Common myeloid progenitor, CD34-positive (primary cell): ENCODE measurements at regions not wholly inside any gene's neighbourhood (a gene's known extent, or its start where the extent isn't known, plus 50 kb on each side); places are given as distances from the start of the nearest gene placed in this dataset.

Experiments
- CTCF ChIA-PET: fragments of 350-600 bp; sonication (Branson Sonifier 250); formaldehyde crosslinking; loops from one replicate; lab custom pipeline; 2021; ENCODE audit warnings: antibody characterized with exemption; lab: Charles Lee
- POLR2A ChIA-PET: fragments of 350-600 bp; sonication (Branson Sonifier 250); formaldehyde crosslinking; loops from one replicate; lab custom pipeline; 2021; ENCODE audit warnings: antibody characterized with exemption; lab: Charles Lee
- DNase-seq, 3 donors: peaks; one replicate each; pipeline versions ENCODE4 v3.0.0 to v3.0.0-alpha.2; 2013
- H3K27ac ChIP-seq, 2 experiments: 1 replicate in 1 of 2; 2 replicates in 1 of 2; pipeline ENCODE4 v1.7.0; 2013; ENCODE audit warnings: inconsistent platforms in 2 of 2, low read length in 2 of 2, mild to moderate bottlenecking in 2 of 2, low read depth in 1 of 2, moderate library complexity in 1 of 2; ENCODE audit not compliant: severe bottlenecking in 2 of 2, insufficient read depth in 1 of 2, poor library complexity in 1 of 2
- H3K27me3 ChIP-seq, 5 experiments: replicated peaks in 2 of 5; 1 replicate in 3 of 5; 2 replicates in 2 of 5; pipeline versions ENCODE4 v1.6.1 to v1.7.0; 2013; ENCODE audit warnings: low read length in 4 of 5, mild to moderate bottlenecking in 2 of 5, moderate library complexity in 2 of 5, inconsistent platforms in 1 of 5; ENCODE audit not compliant: insufficient read depth in 5 of 5, control insufficient read depth in 4 of 5
- H3K36me3 ChIP-seq, 4 experiments: 1 replicate in 2 of 4; 2 replicates in 2 of 4; pipeline versions ENCODE4 v1.6.1 to v1.7.0; 2013; ENCODE audit warnings: low read length in 3 of 4, control low read depth in 1 of 4, mild to moderate bottlenecking in 1 of 4; ENCODE audit not compliant: control insufficient read depth in 4 of 4, insufficient read depth in 4 of 4
- H3K4me1 ChIP-seq, 4 experiments: 1 replicate in 3 of 4; 2 replicates in 1 of 4; pipeline versions ENCODE4 v1.6.1 to v1.7.1; 2013; ENCODE audit warnings: low read length in 3 of 4, mild to moderate bottlenecking in 3 of 4, control low read depth in 1 of 4, inconsistent platforms in 1 of 4, moderate library complexity in 1 of 4; ENCODE audit not compliant: control insufficient read depth in 4 of 4, insufficient read depth in 4 of 4; ENCODE audit errors: control extremely low read depth in 1 of 4
- H3K4me3 ChIP-seq, 7 experiments: 1 replicate in 4 of 7; 2 replicates in 3 of 7; pipeline versions ENCODE4 v1.5.1 to v1.7.0; 2013; ENCODE audit warnings: mild to moderate bottlenecking in 7 of 7, low read length in 6 of 7, moderate library complexity in 6 of 7, inconsistent platforms in 2 of 7, low read depth in 2 of 7, control low read depth in 1 of 7; ENCODE audit not compliant: insufficient read depth in 4 of 7, control insufficient read depth in 1 of 7; ENCODE audit errors: extremely low read depth in 1 of 7
- H3K9me3 ChIP-seq, 5 experiments: 1 replicate in 4 of 5; 2 replicates in 1 of 5; pipeline versions ENCODE4 v1.6.1 to v1.7.1; 2013; ENCODE audit warnings: low read length in 4 of 5, mild to moderate bottlenecking in 2 of 5, inconsistent platforms in 1 of 5, low read depth in 1 of 5, moderate library complexity in 1 of 5; ENCODE audit not compliant: control insufficient read depth in 4 of 5, insufficient read depth in 2 of 5; ENCODE audit errors: control extremely low read depth in 1 of 5
- WGBS: methylation state at CpG from one replicate; pipeline ENCODE4 v1.1.5; 2013; ENCODE audit not compliant: insufficient coverage; 5-methylcytosine and 5-hydroxymethylcytosine counted together

- Histone ChIP-seq H3K9me3 (no peaks in the 10 kb centered on the region), H3K4me1 (peaks cover 0 to 20% (median 6%) of the 10 kb centered on the region in 4 experiments), H3K36me3 (no peaks in the 10 kb centered on the region), H3K4me3 (no peak overlapping the region), H3K27ac (no peak overlapping the region), H3K27me3 (no peaks in the 10 kb centered on the region)
- ChIA-PET POLR2A (interaction anchor here (1.0 kb wide), 1 partner anchor 20 kb away, joined by 3 read pairs; no protein-coding TSS in a partner anchor), CTCF (interaction anchor here (0.9 kb wide), 1 partner anchor 19 kb away, joined by 4 read pairs; no protein-coding TSS in a partner anchor)
- DNase-seq = no peak
These were observed 87.1 kb downstream of the ARF6 start for GRCh38 chr14:49980027-49980426.

GRCh38 chr14:49982082-49982481 is 89.2 kb downstream of the ARF6 start:
- POLR2A ChIA-PET = no interaction called here
- Histone ChIP-seq H3K4me3 (no peak overlapping the region), H3K36me3 (no peaks in the 10 kb centered on the region), H3K27me3 (no peaks in the 10 kb centered on the region), H3K9me3 (no peaks in the 10 kb centered on the region), H3K4me1 (peaks cover 0 to 13% (median 5%) of the 10 kb centered on the region in 4 experiments), H3K27ac (no peak overlapping the region)
- 98% methylated on average over 5 of the region's 7 CpGs for WGBS
- CTCF ChIA-PET = no interaction called here
- no peak for DNase-seq

DNA sequence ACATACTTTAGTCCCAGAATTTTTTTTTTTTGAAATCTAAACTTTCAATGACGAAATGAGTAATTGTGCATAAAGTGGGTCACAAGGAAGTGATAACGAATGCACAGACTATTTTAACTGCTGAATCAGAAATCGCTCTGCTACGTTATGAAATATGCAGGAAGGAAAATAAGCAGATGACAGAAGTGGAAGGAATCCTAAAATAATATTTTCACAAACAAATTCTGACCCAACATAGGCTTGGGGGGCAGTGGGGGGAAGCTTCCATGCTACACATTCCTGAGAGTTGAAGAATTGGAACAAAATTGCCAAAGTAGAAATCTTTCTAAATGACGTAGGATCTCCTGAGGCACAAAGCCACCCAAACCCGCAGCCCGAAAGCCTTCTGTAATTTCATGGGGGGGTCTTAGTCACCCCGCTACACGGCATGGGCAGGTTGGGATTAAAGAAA is 89.6 kb downstream of the ARF6 start:
- DNase-seq = no peak
- H3K4me3 ChIP-seq = no peak overlapping the region
- 100% methylated on average over 3 of the region's 9 CpGs for WGBS
- POLR2A ChIA-PET = no interaction called here
- CTCF ChIA-PET = interaction anchor here (1.1 kb wide), 1 partner anchor 11 kb away, joined by 3 read pairs; no protein-coding TSS in a partner anchor
- peaks cover 0 to 8% (median 2%) of the 10 kb centered on the region in 4 experiments for H3K4me1 ChIP-seq
- no peak overlapping the region for H3K27ac ChIP-seq
- no peaks in the 10 kb centered on the region for H3K27me3 ChIP-seq
- no peaks in the 10 kb centered on the region for H3K9me3 ChIP-seq
- H3K36me3 ChIP-seq = no peaks in the 10 kb centered on the region

- Histone ChIP-seq H3K36me3 (no peaks in the 10 kb centered on the region), H3K4me3 (no peak overlapping the region), H3K9me3 (no peaks in the 10 kb centered on the region), H3K27me3 (no peaks in the 10 kb centered on the region), H3K27ac (no peak overlapping the region), H3K4me1 (no peaks in the 10 kb centered on the region)
- POLR2A ChIA-PET = no interaction called here
- CTCF ChIA-PET = no interaction called here
- WGBS = no CpG with 5 or more reads among the region's 2 CpGs
- no peak for DNase-seq
These were observed 91.5 kb downstream of the ARF6 start for GRCh38 chr14:49984424-49984823.

DNA sequence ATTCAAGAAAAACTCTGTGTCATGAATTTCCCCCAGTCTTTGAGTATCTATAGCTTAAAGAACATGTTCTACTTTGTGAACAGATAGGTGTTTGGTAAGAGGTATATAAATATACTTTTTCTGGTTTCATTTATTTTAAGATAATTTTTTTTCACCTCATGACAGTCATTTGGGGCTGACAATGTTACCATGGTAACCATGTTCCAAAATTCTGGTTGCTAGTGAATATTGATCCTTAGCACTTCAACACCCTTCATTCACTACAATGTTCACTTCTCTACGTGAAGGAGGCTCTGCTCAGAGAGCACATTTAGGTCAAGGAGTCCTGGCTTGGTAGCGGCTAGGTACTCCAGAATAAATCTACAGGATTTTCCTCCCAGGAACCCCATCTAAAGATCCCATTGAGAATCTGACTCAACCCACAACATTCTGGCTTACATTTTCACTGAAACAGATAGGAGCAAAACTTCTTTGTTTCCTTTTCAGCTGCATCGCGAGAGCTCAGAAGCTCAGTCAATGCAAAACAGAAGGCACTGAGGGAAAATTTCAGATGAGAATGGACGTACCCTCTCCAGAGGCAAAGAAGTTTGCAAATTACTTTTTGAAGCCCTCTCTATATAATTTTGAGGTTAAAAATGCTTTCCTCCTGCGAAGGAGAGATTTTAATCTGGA is 93.6 kb downstream of the ARF6 start:
- Histone ChIP-seq H3K36me3 (no peaks in the 10 kb centered on the region), H3K4me1 (peaks cover 0 to 10% (median 0%) of the 10 kb centered on the region in 4 experiments), H3K27me3 (no peaks in the 10 kb centered on the region), H3K9me3 (no peaks in the 10 kb centered on the region), H3K27ac (no peak overlapping the region), H3K4me3 (no peak overlapping the region)
- POLR2A ChIA-PET = interaction anchor here (0.6 kb wide), 1 partner anchor 12 kb away, joined by 3 read pairs; no protein-coding TSS in a partner anchor
- 95% methylated on average over 4 of the region's 6 CpGs for WGBS
- DNase-seq = no peak
- CTCF ChIA-PET = interaction anchor here (1.1 kb wide), 1 partner anchor 10 kb away, joined by 3 read pairs; no protein-coding TSS in a partner anchor

DNA sequence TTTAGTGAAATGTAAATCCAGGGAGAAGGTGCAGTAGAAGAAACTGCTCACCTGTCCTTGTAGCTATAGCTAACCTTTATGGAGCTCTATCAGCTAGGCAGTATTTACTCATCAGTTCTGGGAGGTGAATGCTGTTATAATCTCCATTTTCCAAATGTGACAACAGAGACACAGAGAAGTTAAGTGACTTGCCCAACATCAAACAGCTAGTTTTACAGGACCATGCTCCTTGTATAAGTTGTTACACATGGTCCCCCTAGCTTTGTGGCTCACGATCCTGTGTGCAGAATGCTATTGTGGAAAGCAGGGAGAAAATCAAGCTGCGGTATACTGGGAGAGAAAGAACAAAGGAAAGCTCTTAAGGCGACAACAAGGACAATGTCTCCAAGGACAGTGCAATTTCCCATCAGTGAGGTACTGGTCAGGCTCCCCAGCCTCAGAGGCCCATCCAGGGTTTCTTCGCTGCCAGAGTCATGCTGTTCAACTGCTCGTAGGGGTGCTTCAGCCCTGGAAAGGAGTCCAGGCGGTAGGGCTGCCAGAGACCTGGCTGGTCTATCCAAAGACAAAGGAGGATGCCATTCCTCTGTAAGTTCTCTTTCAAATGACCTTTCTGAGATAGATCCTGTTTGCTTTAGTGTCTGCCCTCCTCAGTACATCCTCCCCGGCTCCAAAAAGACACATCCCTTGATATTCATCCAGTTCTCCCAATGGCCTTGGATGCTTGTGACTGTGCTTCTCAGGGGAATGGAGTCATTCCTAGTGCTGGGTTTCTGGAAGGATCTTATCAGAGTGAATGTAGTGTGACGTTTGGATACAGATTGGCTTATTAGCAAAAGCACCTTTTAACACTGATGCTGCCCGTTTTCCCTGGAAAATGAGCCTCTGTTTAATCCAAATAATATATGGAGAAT is 95.5 kb downstream of the ARF6 start:
- Histone ChIP-seq H3K27me3 (no peaks in the 10 kb centered on the region), H3K27ac (no peak overlapping the region), H3K36me3 (no peaks in the 10 kb centered on the region), H3K4me3 (no peak overlapping the region), H3K4me1 (peaks cover 0 to 10% (median 0%) of the 10 kb centered on the region in 4 experiments), H3K9me3 (no peaks in the 10 kb centered on the region)
- 100% methylated on average over 7 of the region's 9 CpGs for WGBS
- POLR2A ChIA-PET = no interaction called here
- CTCF ChIA-PET = no interaction called here
- DNase-seq = no peak
